ENCODE measurements at regions not wholly inside any gene's neighbourhood (a gene's known extent, or its start where the extent isn't known, plus 50 kb on each side); places are given as distances from the start of the nearest gene placed in this dataset.

DNA sequence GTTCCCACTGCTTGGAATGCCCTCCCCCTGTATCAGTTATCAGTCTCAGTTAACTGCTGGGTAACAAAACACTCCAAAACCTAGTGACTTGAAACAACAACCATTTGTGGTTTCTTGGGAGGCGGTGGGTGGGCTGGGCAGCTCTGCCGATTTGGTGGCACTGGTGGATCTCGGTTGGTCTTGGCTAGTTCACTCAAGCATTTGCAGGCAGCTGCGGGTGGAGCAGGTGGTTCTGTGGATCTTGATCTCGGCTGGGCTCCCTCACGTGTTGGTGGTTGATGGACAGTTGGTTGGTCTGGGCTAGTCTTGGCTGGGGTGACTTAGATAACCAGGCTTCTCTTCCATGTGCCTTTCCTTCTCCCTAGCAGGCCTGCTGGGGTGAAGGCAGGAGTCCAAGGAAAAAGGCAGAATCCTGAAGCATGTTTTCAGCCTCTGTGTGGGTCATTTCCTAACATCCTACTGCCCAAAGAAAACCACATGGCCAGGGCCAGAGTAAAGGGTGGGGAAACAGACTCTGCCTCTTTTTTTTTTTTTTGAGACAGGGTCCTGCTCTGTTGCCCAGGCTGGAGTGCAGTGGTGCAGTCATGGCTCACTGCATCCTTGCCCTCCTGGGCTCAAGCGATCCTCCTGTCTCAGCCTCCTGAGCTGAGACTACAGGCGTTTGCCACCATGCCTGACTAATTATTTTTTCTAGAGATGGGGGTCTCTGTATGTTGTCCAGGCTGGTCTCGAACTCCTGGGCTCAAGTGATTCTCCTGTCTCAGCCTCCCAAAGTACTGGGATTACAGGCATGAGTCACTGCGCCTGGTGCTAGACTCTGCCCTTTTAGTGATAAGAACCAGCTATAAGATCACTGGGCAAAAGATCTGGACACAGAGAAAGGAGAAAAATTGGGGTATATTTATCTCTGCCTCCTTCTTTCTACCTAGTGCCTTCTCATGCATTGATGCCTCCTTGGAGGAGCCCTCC lies 183.7 kb downstream of the RGS3 start:
- no peak for FAIRE-seq
- no peak for DNase-seq (ENCODE audit: insufficient read length, low spot score)

DNA sequence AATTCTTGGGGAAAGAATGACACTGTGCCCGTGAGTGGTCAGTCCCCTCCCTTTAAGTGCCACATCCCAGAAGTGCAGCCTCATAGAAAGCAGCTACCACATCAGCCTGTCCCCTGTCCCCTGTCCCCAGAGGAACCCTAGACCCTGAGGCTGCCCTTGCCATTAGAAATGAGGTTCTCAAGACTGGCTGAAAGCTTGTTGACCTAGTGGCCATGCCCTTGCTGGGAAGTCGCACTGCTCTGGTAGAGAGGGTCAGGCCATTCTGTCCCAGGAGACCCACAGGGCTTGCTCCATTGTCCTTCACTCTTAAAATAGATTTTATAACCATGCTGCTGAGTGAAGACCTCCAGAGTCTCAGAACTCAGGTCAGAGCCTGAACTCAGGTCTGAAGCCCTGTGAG lies 184.5 kb downstream of the RGS3 start:
- no peak for FAIRE-seq
- DNase-seq (ENCODE audit: insufficient read length, low spot score) = no peak

DNA sequence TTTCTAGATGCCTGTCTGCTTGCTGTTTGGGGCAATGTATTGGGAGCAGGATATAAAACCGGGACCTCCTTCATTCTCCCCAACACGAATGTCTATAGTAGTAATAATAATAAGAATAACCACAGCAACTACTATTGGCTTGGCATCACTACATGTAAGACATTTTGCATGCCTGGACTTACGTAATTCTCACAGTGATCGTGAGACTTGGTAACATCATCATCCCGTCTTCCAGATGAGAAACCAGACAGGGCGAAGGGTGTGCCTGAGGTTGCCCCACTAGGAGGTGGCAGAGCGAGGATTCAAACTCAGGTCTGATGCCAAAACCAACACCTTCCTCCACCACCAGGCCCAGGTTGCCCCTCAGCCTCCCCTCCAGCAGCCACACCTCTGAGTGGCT lies 185.1 kb downstream of the RGS3 start:
- DNase-seq (ENCODE audit: insufficient read length, low spot score) (no peak), FAIRE-seq (no peak)

DNA sequence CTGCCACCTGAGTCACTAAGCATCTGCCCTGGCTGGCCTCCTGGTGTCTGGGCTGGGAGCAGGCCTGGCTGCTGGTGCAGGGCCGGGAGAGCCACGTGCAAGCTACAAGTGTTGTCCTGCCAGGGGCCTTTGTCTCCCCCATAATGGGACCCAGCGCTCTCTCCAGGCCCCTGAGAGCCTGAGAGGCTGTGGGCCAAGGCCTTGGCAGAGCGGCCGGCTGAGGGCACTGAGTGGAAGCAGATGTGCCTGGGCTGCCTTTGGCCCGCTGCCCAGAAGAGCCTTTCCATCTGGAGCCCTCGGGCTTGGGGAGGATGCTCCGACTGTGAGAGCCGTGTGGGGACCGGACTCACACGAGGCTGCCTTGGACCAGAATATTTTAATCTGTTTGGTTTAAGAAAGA lies 185.5 kb downstream of the RGS3 start:
- DNase-seq (ENCODE audit: insufficient read length, low spot score) (no peak), FAIRE-seq (no peak)

DNA sequence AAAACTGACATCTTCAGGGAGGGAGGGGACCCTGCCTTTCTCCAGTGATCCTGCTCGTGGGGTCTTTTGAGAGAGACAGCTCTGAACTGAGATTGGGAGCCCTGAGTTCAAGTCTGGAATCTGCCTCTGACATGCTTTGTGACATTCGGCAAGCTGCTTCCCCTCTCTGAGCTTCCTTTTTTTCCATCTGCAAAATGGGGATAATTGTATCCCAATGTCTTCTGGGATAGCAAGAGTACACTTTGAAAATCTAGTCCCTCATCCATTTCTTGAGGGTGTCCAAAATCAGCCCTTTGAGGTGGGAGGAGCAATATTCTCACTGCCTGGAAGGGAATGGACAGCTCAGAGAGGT lies 186.3 kb downstream of the RGS3 start:
- DNase-seq (ENCODE audit: insufficient read length, low spot score) (no peak), FAIRE-seq (no peak)

DNA sequence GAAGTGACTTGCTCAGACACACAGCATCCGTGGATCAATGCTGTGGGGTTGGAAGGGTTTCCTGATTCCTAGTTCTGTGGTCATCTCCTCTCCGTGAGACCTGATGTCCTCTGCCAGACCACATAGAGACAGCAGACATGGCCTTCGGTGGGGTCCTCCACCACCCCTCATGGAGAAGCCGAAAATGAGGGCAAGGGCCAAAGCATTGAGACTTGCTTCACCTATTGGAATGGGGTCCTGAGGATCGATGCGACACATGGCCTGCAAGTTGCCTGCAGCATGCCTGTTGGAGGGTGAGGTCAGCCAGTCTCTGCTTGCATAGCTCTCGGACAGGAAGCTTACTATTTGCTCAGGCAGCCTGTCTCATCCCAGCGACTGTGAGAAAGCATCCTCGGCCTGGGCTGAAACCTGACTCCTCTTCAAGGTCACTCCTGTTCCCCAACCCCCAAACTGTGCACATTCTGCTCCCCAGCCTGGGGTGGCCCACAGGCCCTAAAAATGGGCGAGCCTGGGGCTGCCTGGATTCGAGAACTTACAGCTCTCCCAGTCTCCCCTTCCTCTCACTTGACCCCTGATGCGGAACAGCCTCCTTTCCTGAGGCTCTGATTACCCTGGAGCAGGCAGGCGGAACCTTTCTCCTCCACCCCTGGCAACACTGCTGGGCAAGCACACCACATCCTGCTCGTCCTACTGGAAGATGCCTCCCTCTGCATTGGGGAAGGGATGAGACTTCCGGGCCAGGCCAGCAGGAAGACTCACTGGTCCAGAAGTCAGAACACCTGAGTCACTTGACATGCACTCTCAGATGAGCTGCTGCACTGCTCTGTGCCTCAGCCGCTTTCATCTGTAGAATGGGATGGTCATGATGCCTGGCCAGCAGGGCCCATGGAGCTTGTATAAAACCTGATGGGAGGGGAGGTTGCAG lies 186.9 kb downstream of the RGS3 start:
- DNase-seq (ENCODE audit: insufficient read length, low spot score) (no peak), FAIRE-seq (no peak)

DNA sequence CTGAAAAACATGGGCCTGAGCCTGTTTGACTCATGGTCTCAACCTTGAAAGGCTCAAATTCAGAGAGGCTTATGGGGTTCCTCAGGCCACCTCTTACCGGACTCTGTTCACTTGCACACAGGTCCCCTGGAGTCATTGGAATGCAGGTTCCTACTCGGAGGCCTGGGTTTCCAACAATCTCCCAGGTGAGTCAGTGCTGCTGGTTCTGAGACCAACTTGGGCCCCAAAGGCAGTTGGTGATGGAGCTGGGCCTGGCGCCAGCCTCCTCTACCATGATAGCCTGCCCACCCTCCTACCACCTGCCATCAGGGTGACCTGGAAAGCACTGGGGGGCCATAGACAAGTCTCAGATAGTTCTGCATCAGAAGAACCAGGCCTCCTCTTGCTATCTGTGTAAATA lies 188.4 kb downstream of the RGS3 start:
- DNase-seq (ENCODE audit: insufficient read length, low spot score) (no peak), FAIRE-seq (no peak)

DNA sequence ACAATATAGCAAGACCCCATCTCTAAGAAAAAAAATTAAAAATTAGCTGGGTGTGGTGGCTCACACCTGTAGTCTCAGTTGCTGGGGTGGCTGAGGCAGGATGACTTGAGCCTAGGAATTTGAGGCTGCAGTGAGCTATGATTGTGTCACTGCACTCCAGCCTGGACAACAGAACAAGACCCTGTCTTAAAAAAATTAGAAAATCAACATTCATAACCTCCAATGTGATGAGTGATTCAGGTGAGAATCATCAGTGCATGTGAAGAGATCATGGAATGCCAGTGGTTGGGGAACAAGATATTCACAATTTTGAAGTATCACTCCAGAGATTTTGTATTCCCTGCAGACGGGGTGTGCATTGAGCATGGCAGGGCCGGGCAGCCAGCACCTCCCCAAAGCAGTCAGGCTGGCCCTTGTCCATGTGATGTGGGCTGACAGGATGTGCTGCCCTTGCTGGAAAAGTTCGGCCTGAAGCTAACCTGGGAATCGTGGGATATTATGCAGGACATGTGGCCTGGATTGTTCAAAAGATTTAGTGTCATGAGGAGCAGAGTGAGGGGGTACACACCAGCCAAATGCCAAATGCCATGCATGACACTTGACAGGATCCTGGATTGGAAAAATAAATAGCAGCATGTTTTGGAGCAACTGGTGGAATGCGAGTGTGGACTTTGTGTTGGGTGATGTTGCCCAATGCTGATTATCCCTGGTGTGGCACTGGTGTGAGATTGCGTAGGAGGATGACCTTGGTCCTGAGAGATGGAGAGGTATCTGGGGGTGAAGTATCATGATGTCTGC lies 189.0 kb downstream of the RGS3 start:
- FAIRE-seq = no peak
- DNase-seq (ENCODE audit: insufficient read length, low spot score) = no peak

DNA sequence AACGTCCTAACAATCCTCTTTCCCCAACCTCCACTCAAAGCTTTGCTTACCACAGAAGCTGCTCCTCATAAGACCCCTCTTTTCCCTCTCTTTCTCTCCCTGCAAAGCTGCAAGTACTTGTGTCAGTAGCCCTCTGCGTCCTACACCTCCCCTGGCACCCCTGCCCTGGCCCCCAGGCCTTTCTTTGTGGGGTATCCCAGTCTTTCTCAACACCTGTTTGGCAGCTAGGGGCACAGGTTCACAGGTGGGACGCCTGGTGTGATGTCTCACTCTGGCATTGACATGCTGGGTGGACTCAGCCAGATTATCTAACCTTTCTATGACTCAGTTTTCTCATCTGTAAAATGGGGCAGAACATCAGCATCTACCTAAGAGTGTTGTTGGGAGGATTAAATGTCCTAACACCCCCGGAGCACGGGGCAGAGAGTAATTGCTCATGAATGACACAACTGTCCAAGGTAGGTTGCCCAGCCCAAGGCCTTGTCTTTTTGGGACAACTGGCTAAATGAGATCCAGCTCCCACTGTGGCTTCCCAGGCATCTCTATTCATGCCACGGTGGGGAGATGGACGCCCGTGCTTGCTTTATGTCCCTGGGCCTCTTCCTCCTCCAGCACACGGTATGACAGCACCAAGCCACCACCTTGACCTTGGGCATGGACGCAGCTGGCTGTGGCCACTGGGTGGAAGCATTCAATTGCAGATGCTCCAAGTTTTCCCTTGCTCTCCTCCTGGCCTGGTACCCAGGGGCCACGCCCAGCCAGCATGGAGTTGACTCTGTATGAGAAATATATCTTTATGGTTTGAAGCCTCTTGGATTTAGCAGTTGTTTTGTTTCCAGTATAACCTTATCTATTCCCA lies 190.4 kb downstream of the RGS3 start:
- DNase-seq (ENCODE audit: insufficient read length, low spot score) = no peak
- no peak for FAIRE-seq

DNA sequence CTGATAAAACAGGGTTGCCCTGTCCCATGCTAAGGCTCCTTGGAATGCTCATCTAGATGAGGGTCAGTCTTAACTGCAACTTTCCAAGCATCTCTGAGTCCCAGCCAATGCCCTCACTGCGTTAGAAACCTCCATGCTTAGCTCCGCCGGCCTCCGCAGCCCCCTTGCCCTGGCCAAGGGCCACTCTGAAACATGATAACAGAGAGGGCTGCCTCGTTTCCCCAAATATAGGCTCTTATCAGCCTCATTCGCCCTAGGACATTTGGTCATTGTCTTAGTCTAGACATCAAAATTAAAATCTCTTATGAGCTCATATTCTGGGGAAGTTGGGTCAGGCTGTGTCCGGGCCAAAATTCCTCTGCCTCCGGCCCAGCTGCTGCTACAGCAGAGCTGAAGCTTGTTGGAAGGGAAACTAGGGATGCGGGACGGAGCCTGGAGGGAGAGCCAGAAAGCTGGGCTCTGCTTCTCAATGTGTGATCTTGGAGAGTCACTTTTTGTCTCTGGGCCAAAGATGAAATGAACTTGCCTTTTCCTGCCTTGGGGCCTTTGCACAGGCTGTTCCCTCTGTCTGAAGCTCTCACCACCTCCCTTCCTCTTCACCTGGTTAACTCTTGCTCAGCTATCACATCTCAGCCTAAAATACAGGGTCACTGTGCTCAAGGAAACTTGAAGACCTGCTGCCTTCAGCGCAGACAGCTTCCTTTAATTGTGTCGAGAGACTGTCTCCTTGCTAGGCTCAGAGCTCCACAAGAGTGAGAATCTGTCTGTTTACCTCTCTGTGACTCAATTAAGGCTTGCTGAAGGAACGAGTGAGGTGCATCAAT lies 191.3 kb downstream of the RGS3 start:
- FAIRE-seq (no peak), DNase-seq (ENCODE audit: insufficient read length, low spot score) (no peak)

DNA sequence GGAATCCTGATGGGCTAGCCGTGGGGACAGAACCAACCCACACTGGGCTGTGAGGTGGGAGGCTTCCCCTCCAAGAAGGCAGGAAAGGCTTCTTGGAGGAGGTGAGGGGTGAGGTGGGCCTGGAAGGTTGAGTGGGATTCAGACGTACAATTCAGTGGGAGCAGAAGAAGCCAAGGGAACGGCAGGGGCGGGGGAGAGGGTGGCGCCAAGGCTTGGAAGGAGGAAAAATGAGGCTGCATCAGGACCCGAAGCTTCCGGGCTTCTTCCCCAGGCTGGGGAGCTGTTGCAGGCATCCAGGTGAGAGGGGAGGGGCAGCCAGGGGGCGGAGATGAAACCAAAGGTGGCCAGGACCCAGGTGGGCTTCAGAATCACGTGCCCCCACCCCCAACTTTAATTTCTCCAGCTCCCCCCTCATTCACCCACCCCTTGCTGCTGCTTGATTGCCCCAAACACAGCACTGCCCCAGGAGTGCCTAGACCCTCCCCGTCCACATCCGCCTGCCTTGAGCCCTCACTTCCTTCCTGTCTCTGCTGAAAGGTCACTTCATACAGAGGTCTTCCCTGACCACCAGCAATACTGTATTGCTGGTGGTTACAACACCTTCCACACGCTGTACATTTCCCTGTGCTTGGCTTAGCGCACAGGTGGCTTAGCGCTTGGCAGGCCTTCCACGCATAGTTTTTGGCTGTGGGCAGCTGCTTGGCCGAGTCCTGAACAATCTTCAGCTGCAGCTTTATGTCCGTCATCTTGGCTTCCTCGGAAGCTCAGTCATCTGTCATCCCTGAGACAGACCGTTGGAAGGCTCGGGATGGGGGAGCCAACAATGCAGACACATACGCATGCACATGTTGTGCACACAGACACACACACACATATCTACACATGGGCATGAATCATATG lies 193.5 kb downstream of the RGS3 start:
- FAIRE-seq = no peak
- no peak for DNase-seq (ENCODE audit: insufficient read length, low spot score)

DNA sequence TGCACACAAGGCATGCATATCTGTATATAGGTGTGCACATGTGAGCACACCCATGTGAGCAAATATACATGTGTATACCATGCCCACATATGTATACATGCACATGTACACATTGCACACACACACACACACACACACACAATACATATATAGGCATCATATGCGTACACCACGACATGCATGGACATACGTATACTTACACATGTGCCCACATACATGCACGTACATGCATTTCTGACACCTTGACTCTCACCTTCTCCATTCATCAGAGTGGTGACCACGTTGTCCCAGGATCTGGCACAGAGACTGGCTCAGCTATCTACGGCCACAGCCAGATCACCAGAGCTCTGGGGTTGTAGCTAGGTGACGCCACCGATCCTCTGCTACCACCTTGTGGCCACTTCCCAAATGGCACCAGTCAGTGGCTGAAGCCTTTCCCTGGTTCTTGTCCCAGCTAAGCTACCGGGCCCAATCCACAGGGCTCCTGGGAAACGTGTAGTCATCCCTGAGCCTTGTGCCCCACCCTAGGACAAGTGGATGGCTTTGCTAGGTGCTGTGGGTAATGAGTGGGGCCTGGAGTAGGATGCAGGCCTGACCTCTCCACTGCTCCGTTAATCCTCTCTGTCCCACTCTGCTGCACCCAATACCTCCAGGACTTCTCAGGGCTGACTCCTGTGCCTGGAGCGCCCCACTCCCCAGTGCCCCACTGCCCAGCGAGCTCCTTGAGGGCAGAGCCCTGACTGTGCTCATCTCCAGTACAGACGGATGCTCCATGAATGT lies 194.4 kb downstream of the RGS3 start:
- FAIRE-seq = peak; percentile 81
- DNase-seq (ENCODE audit: insufficient read length, low spot score) = peak; percentile 81

DNA sequence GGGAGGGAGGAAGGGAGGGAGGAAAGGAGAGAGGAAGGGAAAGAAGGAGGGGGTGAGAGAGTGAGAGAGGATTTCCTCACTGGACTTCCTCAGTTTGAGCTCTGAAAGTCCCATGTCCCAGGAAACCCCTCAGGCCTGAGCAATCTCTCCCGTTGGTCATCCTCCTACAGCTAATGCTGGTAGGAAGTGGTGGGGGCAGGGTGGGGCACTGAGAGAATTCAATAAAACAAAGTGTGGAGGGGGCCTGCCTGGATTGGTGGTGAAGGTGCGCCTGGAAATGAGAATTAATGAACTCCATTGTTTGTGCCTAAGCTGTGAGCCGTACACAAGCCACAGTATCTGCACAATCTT lies 195.0 kb downstream of the RGS3 start:
- no peak for FAIRE-seq
- no peak for DNase-seq (ENCODE audit: insufficient read length, low spot score)

DNA sequence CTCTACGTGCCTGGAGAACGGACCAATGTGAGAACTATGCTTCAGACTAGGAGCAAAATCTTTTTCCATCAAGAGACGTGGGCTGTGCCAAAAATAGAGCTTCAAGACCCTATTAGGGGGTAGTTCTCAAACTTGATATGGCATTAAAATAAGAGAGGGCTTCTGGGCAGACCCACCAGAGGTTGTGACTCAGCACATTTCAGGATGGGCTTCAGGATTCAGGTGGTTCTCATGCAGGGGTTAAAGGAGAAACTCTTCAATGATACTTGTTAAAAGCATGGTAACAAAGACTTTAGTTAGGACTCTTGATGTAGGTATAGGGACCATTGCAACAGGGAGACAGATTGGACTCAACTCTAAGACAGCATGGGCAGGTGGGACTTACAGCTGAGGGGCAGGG lies 195.5 kb downstream of the RGS3 start:
- no peak for FAIRE-seq
- DNase-seq (ENCODE audit: insufficient read length, low spot score) = no peak

DNA sequence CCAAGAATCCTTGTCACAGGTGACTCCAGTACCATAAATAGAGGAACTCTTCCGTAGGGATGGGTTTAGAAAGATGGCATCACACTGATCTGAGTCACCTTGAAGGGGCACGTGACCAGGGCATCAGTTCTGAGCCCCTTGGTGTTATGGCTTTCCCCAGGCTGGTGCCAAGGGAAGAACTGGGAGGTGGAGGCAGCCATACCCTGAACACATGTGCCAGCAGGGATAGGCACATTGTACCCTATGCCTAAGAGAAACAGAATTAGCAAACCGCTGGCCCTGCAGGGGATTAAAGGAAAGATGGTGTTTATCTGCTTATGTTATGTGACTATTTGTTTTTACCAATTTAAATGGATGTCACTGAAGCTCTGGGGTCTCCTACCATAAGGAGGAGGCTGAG lies 196.2 kb downstream of the RGS3 start:
- FAIRE-seq (no peak), DNase-seq (ENCODE audit: insufficient read length, low spot score) (no peak)

DNA sequence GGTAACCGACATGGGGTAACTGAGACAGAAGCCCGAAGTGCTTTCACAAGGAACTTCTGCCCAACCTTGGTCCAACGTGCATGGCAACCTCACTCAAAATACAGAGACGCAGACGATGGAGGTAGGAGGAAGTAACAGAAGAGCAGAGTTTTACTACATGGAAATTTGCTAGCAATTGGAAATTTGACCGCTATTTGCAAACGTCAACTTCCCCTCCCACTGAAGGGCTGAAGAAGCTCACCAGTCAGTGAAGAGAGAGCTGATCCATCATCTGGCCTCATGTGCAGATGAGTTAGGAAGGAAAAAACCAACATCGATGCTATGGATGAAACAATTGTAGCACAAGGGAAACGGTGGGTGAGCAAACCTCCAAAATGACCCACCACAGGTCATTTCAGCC lies 196.7 kb downstream of the RGS3 start:
- no peak for DNase-seq (ENCODE audit: insufficient read length, low spot score)
- no peak for FAIRE-seq

DNA sequence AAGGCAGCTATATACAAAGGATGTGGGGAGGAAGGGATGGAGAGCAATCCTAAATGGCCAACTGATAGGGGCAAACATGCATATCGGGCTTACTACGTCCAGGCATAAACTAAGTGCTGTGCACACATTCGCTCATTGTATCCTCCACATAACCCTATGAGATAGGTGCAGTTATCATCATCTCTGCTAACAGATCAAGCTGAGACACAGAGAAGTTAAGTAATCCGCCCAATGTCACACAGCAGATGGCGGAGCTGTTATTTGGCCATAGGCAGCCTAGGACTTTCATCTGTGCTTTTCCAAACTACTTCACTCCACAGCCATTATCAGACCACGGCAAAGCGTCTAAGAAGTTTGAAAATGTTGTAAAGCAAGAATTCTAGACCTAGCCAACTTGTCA lies 197.5 kb downstream of the RGS3 start:
- FAIRE-seq (no peak), DNase-seq (ENCODE audit: insufficient read length, low spot score) (no peak)

Measured in GM19239 (cell line).